ENCODE measurements at regions not wholly inside any gene's neighbourhood (a gene's known extent, or its start where the extent isn't known, plus 50 kb on each side); places are given as distances from the start of the nearest gene placed in this dataset.
"Not testable (repeated sequence)": the region's sequence is repeated elsewhere in the genome, so short reads cannot be mapped to it uniquely, and the experiment has no call there.

- no peak for DNase-seq
Measured at GRCh38 chr5:24145806-24146205, 499.0 kb downstream of the CDH10 start.

- no peak for DNase-seq
Measured at GRCh38 chr5:24161559-24161958, 483.2 kb downstream of the CDH10 start.

- DNase-seq: no peak
Measured at GRCh38 chr5:24162343-24162742, 482.4 kb downstream of the CDH10 start.

- DNase-seq: no peak
Measured at GRCh38 chr5:24163091-24163490, 481.7 kb downstream of the CDH10 start.

GRCh38 chr5:24167806-24168205, 477.0 kb downstream of the CDH10 start:
- DNase-seq: no peak

- no peak for DNase-seq
Measured at GRCh38 chr5:24170026-24170425, 474.8 kb downstream of the CDH10 start.

- DNase-seq: not testable (repeated sequence)
Measured at GRCh38 chr5:24170930-24171329, 473.8 kb downstream of the CDH10 start.

GRCh38 chr5:24177821-24178220, 467.0 kb downstream of the CDH10 start:
- no peak for DNase-seq

- DNase-seq: no peak
Measured at GRCh38 chr5:24183981-24184380, 460.8 kb downstream of the CDH10 start.

GRCh38 chr5:24188216-24188925, 456.4 kb downstream of the CDH10 start:
- no peak for DNase-seq

GRCh38 chr5:24196789-24197188, 448.0 kb downstream of the CDH10 start:
- no peak for DNase-seq

- no peak for DNase-seq
Measured at GRCh38 chr5:24208686-24209106, 436.1 kb downstream of the CDH10 start.

- no peak for DNase-seq
Measured at GRCh38 chr5:24215114-24215513, 429.7 kb downstream of the CDH10 start.

GRCh38 chr5:24222876-24223275, 421.9 kb downstream of the CDH10 start:
- no peak for DNase-seq

GRCh38 chr5:24225051-24225450, 419.7 kb downstream of the CDH10 start:
- no peak for DNase-seq

- no peak for DNase-seq
Measured at GRCh38 chr5:24226479-24226878, 418.3 kb downstream of the CDH10 start.

GRCh38 chr5:24227881-24228280, 416.9 kb downstream of the CDH10 start:
- DNase-seq: not testable (repeated sequence)

- DNase-seq: no peak
Measured at GRCh38 chr5:24232041-24232440, 412.7 kb downstream of the CDH10 start.

GRCh38 chr5:24232929-24233498, 411.8 kb downstream of the CDH10 start:
- no peak for DNase-seq

GRCh38 chr5:24235946-24236345, 408.8 kb downstream of the CDH10 start:
- DNase-seq: no peak

- DNase-seq: no peak
Measured at GRCh38 chr5:24245821-24246220, 399.0 kb downstream of the CDH10 start.

- DNase-seq: no peak
Measured at GRCh38 chr5:24264547-24264946, 380.2 kb downstream of the CDH10 start.

GRCh38 chr5:24265306-24265705, 379.5 kb downstream of the CDH10 start:
- no peak for DNase-seq

GRCh38 chr5:24268482-24269056, 376.2 kb downstream of the CDH10 start:
- DNase-seq: no peak
